ENCODE measurements at regions not wholly inside any gene's neighbourhood (a gene's known extent, or its start where the extent isn't known, plus 50 kb on each side); places are given as distances from the start of the nearest gene placed in this dataset.

- DNase-seq (no peak), ATAC-seq (no peak)
- Histone ChIP-seq H3F3A (ENCODE audit: low read length, unreplicated experiment) (no peaks in the 10 kb centered on the region), H3K4me2 (ENCODE audit: low read length) (no peak overlapping the region), H3K4me1 (ENCODE audit: insufficient read depth, low read length) (peaks cover 29% of the 10 kb centered on the region), H3K36me3 (ENCODE audit: low read depth, low read length) (no peaks in the 10 kb centered on the region), H3K9me2 (replicated peaks; ENCODE audit: low read length) (no peaks in the 10 kb centered on the region), H3K4me3 (ENCODE audit: low read length) (no peak overlapping the region), H3K79me2 (ENCODE audit: low read length) (no peaks in the 10 kb centered on the region), H4K20me1 (ENCODE audit: low read length) (no peaks in the 10 kb centered on the region), H3K9me3 (ENCODE audit: low read length) (no peaks in the 10 kb centered on the region), H2AFZ (ENCODE audit: low read length) (no peak overlapping the region), H3K27ac (ENCODE audit: low read length) (no peak overlapping the region), H3K27me3 (ENCODE audit: low read length) (no peaks in the 10 kb centered on the region), H3K9ac (ENCODE audit: low read length) (no peak overlapping the region)
- intact Hi-C loops (cut with micrococcal nuclease) = no loop called here
- CTCF ChIA-PET = no interaction called here
- BruUV-seq (replicated peaks) = no TSS peak
- POLR2A ChIA-PET (ENCODE audit: unreplicated experiment) = no interaction called here
- TF ChIP-seq EZH2phosphoT487 (IDR thresholded peaks at IDR 0.05; ENCODE audit: borderline replicate concordance, low read length) = no peak
- no peak for TF ChIP-seq CTCF (conservative IDR thresholded peaks at IDR 0.05; ENCODE audit: low read depth, low read length)
- no peak for TF ChIP-seq EZH2 (IDR thresholded peaks at IDR 0.05; ENCODE audit: low read length, unreplicated experiment)
Measured at GRCh38 chr6:2429460-2429859, 184.1 kb upstream of the GMDS start.

DNA sequence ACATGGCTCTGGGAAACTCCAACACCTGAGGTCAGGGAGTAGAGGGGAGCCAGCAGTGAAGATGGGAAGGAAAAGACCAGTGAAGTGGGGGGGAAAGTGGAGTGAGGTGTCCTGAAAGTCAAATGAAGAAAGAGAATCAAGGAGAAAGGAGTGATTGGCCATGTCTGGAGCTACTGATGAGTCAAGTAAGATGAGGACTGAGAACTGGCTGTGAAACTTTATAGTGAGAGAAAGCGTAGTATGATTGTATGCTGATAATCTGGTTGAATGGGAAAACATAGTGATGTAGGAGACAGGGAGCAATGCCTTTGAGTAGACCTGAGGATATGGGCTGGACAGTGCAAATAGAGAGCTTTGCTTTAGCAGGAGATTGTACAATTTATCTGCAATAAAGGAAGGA is 183.6 kb upstream of the GMDS start:
- Histone ChIP-seq H3K27me3 (ENCODE audit: low read length) (no peaks in the 10 kb centered on the region), H2AFZ (ENCODE audit: low read length) (no peak overlapping the region), H3K9me2 (replicated peaks; ENCODE audit: low read length) (no peaks in the 10 kb centered on the region), H4K20me1 (ENCODE audit: low read length) (no peaks in the 10 kb centered on the region), H3K36me3 (ENCODE audit: low read depth, low read length) (no peaks in the 10 kb centered on the region), H3K27ac (ENCODE audit: low read length) (no peak overlapping the region), H3F3A (ENCODE audit: low read length, unreplicated experiment) (no peaks in the 10 kb centered on the region), H3K4me2 (ENCODE audit: low read length) (no peak overlapping the region), H3K9ac (ENCODE audit: low read length) (no peak overlapping the region), H3K9me3 (ENCODE audit: low read length) (no peaks in the 10 kb centered on the region), H3K4me3 (ENCODE audit: low read length) (no peak overlapping the region), H3K79me2 (ENCODE audit: low read length) (no peaks in the 10 kb centered on the region), H3K4me1 (ENCODE audit: insufficient read depth, low read length) (peaks cover 25% of the 10 kb centered on the region)
- intact Hi-C loops (cut with micrococcal nuclease) = no loop called here
- DNase-seq = no peak
- ChIA-PET POLR2A (ENCODE audit: unreplicated experiment) (no interaction called here), CTCF (no interaction called here)
- no TSS peak for BruUV-seq (replicated peaks)
- TF ChIP-seq EZH2phosphoT487 (IDR thresholded peaks at IDR 0.05; ENCODE audit: borderline replicate concordance, low read length) (no peak), CTCF (conservative IDR thresholded peaks at IDR 0.05; ENCODE audit: low read depth, low read length) (no peak), EZH2 (IDR thresholded peaks at IDR 0.05; ENCODE audit: low read length, unreplicated experiment) (no peak)
- ATAC-seq = no peak

- TF ChIP-seq CTCF (conservative IDR thresholded peaks at IDR 0.05; ENCODE audit: low read depth, low read length) (no peak), EZH2phosphoT487 (IDR thresholded peaks at IDR 0.05; ENCODE audit: borderline replicate concordance, low read length) (no peak), EZH2 (IDR thresholded peaks at IDR 0.05; ENCODE audit: low read length, unreplicated experiment) (no peak)
- Histone ChIP-seq H3K9me2 (replicated peaks; ENCODE audit: low read length) (no peaks in the 10 kb centered on the region), H3K9ac (ENCODE audit: low read length) (no peak overlapping the region), H2AFZ (ENCODE audit: low read length) (no peak overlapping the region), H4K20me1 (ENCODE audit: low read length) (no peaks in the 10 kb centered on the region), H3K4me3 (ENCODE audit: low read length) (no peak overlapping the region), H3K4me2 (ENCODE audit: low read length) (no peak overlapping the region), H3K36me3 (ENCODE audit: low read depth, low read length) (no peaks in the 10 kb centered on the region), H3K9me3 (ENCODE audit: low read length) (no peaks in the 10 kb centered on the region), H3F3A (ENCODE audit: low read length, unreplicated experiment) (no peaks in the 10 kb centered on the region), H3K4me1 (ENCODE audit: insufficient read depth, low read length) (peaks cover 2% of the 10 kb centered on the region), H3K27ac (ENCODE audit: low read length) (no peak overlapping the region), H3K79me2 (ENCODE audit: low read length) (no peaks in the 10 kb centered on the region), H3K27me3 (ENCODE audit: low read length) (no peaks in the 10 kb centered on the region)
- no peak for ATAC-seq
- ChIA-PET CTCF (no interaction called here), POLR2A (ENCODE audit: unreplicated experiment) (no interaction called here)
- no TSS peak for BruUV-seq (replicated peaks)
- no peak for DNase-seq
- intact Hi-C loops (cut with micrococcal nuclease) = no loop called here
Measured at GRCh38 chr6:2426561-2427340, 181.3 kb upstream of the GMDS start.

All from PC-3 (cell line).